K562 (cell line): ENCODE measurements at regions not wholly inside any gene's neighbourhood (a gene's known extent, or its start where the extent isn't known, plus 50 kb on each side); places are given as distances from the start of the nearest gene placed in this dataset.

Source experiments
- ATAC-seq: fragments of 200-7000 bp; cut with Tn5 transposase; 3 replicates; pipeline ENCODE4 v1.9.1; 2020; ENCODE audit warnings: moderate library complexity
- BruUV-seq: library from RNA; stranded (reverse); fragments of 400-500 nt; replicated peaks from 2 replicates; lab custom pipeline; 2021; lab: Mats Ljungman, UMichigan
- CTCF ChIA-PET: fragments of 300-600 bp; formaldehyde crosslinking; extraction: SDS; loops from one replicate; lab custom pipeline; 2021; ENCODE audit warnings: low intra/inter-chr PET ratio; lab: Yijun Ruan, JAX
- POLR2A ChIA-PET: fragments of 300-600, 350-650 bp; sonication (Branson Sonifier 250); formaldehyde crosslinking; extraction: SDS; loops from one replicate; lab custom pipeline; 2021; ENCODE audit warnings: antibody characterized with exemption, inconsistent platforms; lab: Yijun Ruan, JAX
- DNase-seq, 4 experiments: peaks; one replicate each; pipeline versions ENCODE4 v3.0.0 to v3.0.0-alpha.2; 2011 to 2018; ENCODE audit warnings: low spot score in 3 of 4, mixed read lengths in 3 of 4; ENCODE audit errors: extremely low read depth in 1 of 4
- FAIRE-seq: peaks from 2 replicates; lab custom pipeline; 2011; peaks lifted over from hg19 to GRCh38; lab: Jason Lieb, UNC
- H2AFZ ChIP-seq: 2 replicates; pipeline ENCODE4 v1.6.0; 2011; ENCODE audit warnings: low read depth, low read length, control low read depth, inconsistent platforms
- H3K27ac ChIP-seq: fragments of 200-600 bp; 3 replicates; pipeline ENCODE4 v1.8.0; 2011; ENCODE audit warnings: low read depth, mild to moderate bottlenecking, control low read depth, inconsistent platforms, low read length, moderate library complexity, mixed read lengths; ENCODE audit errors: extremely low read depth
- H3K27me3 ChIP-seq, 2 experiments: fragments of 300-600 bp in 1 of 2; 2 replicates in 1 of 2; 3 replicates in 1 of 2; pipeline versions ENCODE4 v1.6.0 to v1.8.0; 2011; ENCODE audit warnings: inconsistent platforms in 2 of 2, low read length in 2 of 2, mild to moderate bottlenecking in 1 of 2, mixed read lengths in 1 of 2, moderate library complexity in 1 of 2; ENCODE audit not compliant: control insufficient read depth in 2 of 2, insufficient read depth in 2 of 2
- H3K36me3 ChIP-seq: fragments of 300-600 bp; 3 replicates; pipeline ENCODE4 v1.8.0; 2011; ENCODE audit warnings: mild to moderate bottlenecking, low read length, inconsistent platforms; ENCODE audit not compliant: control insufficient read depth, insufficient read depth
- H3K4me1 ChIP-seq, 2 experiments: fragments of 200-600 bp in 1 of 2; replicated peaks in 1 of 2; 2 replicates in 1 of 2; 3 replicates in 1 of 2; pipeline versions ENCODE4 v1.5.1 to v1.8.0; 2011; ENCODE audit warnings: inconsistent platforms in 2 of 2, low read length in 2 of 2, mild to moderate bottlenecking in 1 of 2, mixed read lengths in 1 of 2, moderate library complexity in 1 of 2; ENCODE audit not compliant: control insufficient read depth in 2 of 2, insufficient read depth in 2 of 2
- H3K4me2 ChIP-seq: 2 replicates; pipeline ENCODE4 v1.6.1; 2011; ENCODE audit warnings: low read length, control low read depth, inconsistent platforms, mixed read lengths; ENCODE audit not compliant: insufficient read depth
- H3K4me3 ChIP-seq: fragments of 200-600 bp; sonication (generic), shearing (Covaris generic); 2 replicates; pipeline ENCODE4 v1.5.1; 2016; ENCODE audit warnings: control low read depth, inconsistent platforms
- H3K79me2 ChIP-seq: fragments of 200-600 bp; 3 replicates; pipeline ENCODE4 v1.8.0; 2011; ENCODE audit warnings: low read length, inconsistent platforms; ENCODE audit not compliant: control insufficient read depth, insufficient read depth
- H3K9ac ChIP-seq, 2 experiments: 2 replicates each; pipeline versions ENCODE4 v1.6.0 to v1.6.1; 2011; ENCODE audit warnings: low read depth in 2 of 2, low read length in 2 of 2, control low read depth in 1 of 2, inconsistent platforms in 1 of 2, mild to moderate bottlenecking in 1 of 2, mixed read lengths in 1 of 2; ENCODE audit not compliant: insufficient read depth in 1 of 2
- H3K9me1 ChIP-seq: one replicate; pipeline ENCODE4 v1.6.0; 2011; ENCODE audit warnings: inconsistent platforms, mild to moderate bottlenecking, low read length, moderate library complexity; ENCODE audit not compliant: control insufficient read depth, insufficient read depth
- H3K9me3 ChIP-seq: replicated peaks from 2 replicates; pipeline ENCODE4 v1.5.1; 2011; ENCODE audit warnings: low read depth, low read length, inconsistent platforms; ENCODE audit not compliant: control insufficient read depth, insufficient read depth
- H4K20me1 ChIP-seq: replicated peaks from 2 replicates; pipeline ENCODE4 v1.6.1; 2011; ENCODE audit warnings: low read length, inconsistent platforms, mixed read lengths; ENCODE audit not compliant: control insufficient read depth, insufficient read depth
- CBFA2T2 ChIP-seq: fragments of 450-650 bp; conservative IDR thresholded peaks from 2 replicates; pipeline ENCODE4 v1.6.1; 2017; ENCODE audit warnings: mild to moderate bottlenecking
- CCNT2 ChIP-seq: IDR thresholded peaks from 2 replicates; pipeline ENCODE4 v1.6.1; 2011; ENCODE audit warnings: borderline replicate concordance, low read depth, mild to moderate bottlenecking, moderate library complexity, mixed read lengths, low read length; ENCODE audit not compliant: insufficient read length; ENCODE audit errors: extremely low read depth
- ELF1 ChIP-seq: fragments of 200-800 bp; sonication (Bioruptor generic); IDR thresholded peaks from 2 replicates; pipeline ENCODE4 v1.6.1; 2016; ENCODE audit warnings: missing genetic modification characterization, missing compliant biosample characterization
- ELF2 ChIP-seq: fragments of 250-450 bp; sonication (Bioruptor Pico); IDR thresholded peaks from 2 replicates; pipeline ENCODE4 v1.5.0; 2021; ENCODE audit warnings: mild to moderate bottlenecking
- EP300 ChIP-seq: IDR thresholded peaks from 2 replicates; pipeline ENCODE4 v1.6.1; 2012; ENCODE audit warnings: low read length, improper control_type of control experiment
- GABPA ChIP-seq: fragments of 200-800 bp; sonication (Bioruptor generic); conservative IDR thresholded peaks from 2 replicates; pipeline ENCODE4 v1.6.1; 2016; ENCODE audit warnings: low read depth, missing genetic modification characterization, missing compliant biosample characterization
- GATAD2B ChIP-seq: fragments of 450-650 bp; IDR thresholded peaks from 2 replicates; pipeline ENCODE4 v1.6.1; 2017; ENCODE audit warnings: mild to moderate bottlenecking, borderline replicate concordance
- HEY1 ChIP-seq: fragments of 250-450 bp; sonication (Bioruptor Pico); IDR thresholded peaks from 2 replicates; pipeline ENCODE4 v1.5.0; 2020; ENCODE audit warnings: mild to moderate bottlenecking, moderate library complexity, borderline replicate concordance
- MCM7 ChIP-seq, 2 experiments: fragments of 450-650 bp; IDR thresholded peaks; 2 replicates each; pipeline ENCODE4 v1.6.1; 2016 to 2018
- PML ChIP-seq: IDR thresholded peaks from 2 replicates; pipeline ENCODE4 v1.6.1; 2012; ENCODE audit warnings: low read length, inconsistent platforms
- PTTG1 ChIP-seq: fragments of 450-650 bp; IDR thresholded peaks from 2 replicates; pipeline ENCODE4 v1.6.1; 2016; ENCODE audit warnings: low read depth, mild to moderate bottlenecking, missing genetic modification characterization, missing compliant biosample characterization
- SMAD3 ChIP-seq: fragments of 450-650 bp; formaldehyde crosslinking; conservative IDR thresholded peaks from 2 replicates; pipeline ENCODE4 v1.4.0; 2020; ENCODE audit warnings: mild to moderate bottlenecking
- SPI1 ChIP-seq: IDR thresholded peaks from 2 replicates; pipeline ENCODE4 v1.6.1; 2011; ENCODE audit warnings: low read depth, low read length, control low read depth, borderline replicate concordance
- ZNF23 ChIP-seq: fragments of 250-450 bp; sonication (Bioruptor Pico); IDR thresholded peaks from 2 replicates; pipeline ENCODE4 v1.4.0; 2020; ENCODE audit warnings: mild to moderate bottlenecking
- ZNF668 ChIP-seq: fragments of 250-450 bp; sonication (Bioruptor Pico); IDR thresholded peaks from 2 replicates; pipeline ENCODE4 v1.8.0; 2022; ENCODE audit warnings: mild to moderate bottlenecking, inconsistent platforms
- WGBS: fragments of 100-300 bp; shearing (Covaris generic); methylation state at CpG from one replicate; pipeline ENCODE4 v1.1.6; 2016; ENCODE audit warnings: low coverage, mixed read lengths; ENCODE audit not compliant: insufficient coverage; ENCODE audit errors: missing lambda C conversion rate; 5-methylcytosine and 5-hydroxymethylcytosine counted together
- in situ Hi-C: fragments of 300-500 bp; cut with MboI; formaldehyde crosslinking; loops from 4 replicates; pipeline ENCODE4 v1.15.0; 2018; ENCODE audit warnings: inconsistent platforms, mixed read lengths
- intact Hi-C: fragments of 100-400 bp; cut with micrococcal nuclease; formaldehyde crosslinking; loops from 2 replicates; pipeline ENCODE4 v1.14.2; 2022
- TF ChIP-seq, protein P1 (sequence below): fragments of 250-450 bp; sonication (Bioruptor Pico); IDR thresholded peaks from 2 replicates; pipeline ENCODE4 v1.9.0; 2021; ENCODE audit warnings: mild to moderate bottlenecking, inconsistent platforms
- TF ChIP-seq, protein P2 (sequence below): fragments of 450-650 bp; formaldehyde crosslinking; IDR thresholded peaks from 2 replicates; pipeline ENCODE4 v1.4.0; 2022; ENCODE audit warnings: missing genetic modification characterization

GRCh38 chr6:146878168-146878951, 279.6 kb downstream of the ADGB start (continued):
- TF ChIP-seq, protein P1, sequence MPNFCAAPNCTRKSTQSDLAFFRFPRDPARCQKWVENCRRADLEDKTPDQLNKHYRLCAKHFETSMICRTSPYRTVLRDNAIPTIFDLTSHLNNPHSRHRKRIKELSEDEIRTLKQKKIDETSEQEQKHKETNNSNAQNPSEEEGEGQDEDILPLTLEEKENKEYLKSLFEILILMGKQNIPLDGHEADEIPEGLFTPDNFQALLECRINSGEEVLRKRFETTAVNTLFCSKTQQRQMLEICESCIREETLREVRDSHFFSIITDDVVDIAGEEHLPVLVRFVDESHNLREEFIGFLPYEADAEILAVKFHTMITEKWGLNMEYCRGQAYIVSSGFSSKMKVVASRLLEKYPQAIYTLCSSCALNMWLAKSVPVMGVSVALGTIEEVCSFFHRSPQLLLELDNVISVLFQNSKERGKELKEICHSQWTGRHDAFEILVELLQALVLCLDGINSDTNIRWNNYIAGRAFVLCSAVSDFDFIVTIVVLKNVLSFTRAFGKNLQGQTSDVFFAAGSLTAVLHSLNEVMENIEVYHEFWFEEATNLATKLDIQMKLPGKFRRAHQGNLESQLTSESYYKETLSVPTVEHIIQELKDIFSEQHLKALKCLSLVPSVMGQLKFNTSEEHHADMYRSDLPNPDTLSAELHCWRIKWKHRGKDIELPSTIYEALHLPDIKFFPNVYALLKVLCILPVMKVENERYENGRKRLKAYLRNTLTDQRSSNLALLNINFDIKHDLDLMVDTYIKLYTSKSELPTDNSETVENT (CRISPR knock-in tag): no peak
- no peak for TF ChIP-seq CBFA2T2
- no peak for TF ChIP-seq MCM7 (IDR thresholded peaks at IDR 0.05)

DNA sequence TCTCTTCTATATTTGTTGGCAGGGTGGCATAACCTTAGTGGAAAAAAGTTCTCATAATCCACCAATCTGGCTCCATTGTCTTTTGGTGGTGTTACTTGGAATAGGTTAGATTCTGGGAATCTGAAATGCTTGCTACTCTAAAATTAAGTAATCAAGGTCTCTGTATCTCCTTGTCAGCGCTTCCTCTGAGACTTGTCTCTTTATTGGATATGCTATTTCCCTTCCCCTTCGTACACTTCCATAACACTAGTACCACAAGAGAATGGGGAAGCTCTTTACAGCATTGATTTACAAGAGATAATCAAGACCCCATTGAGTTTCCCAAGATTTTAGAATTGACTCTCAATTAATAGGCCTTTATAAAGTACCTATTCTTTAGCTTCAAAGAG, 280.2 kb downstream of the ADGB start:
- no peak for ATAC-seq
- Histone ChIP-seq H3K4me2 (peak overlapping the region; percentile 78), H3K4me1 (peaks cover 45 to 93% of the 10 kb centered on the region in 2 experiments), H2AFZ (no peak overlapping the region), H3K9ac (peak overlapping the region in 1 of 2 experiments; percentile 72; a peak in 2 of 4 replicates), H4K20me1 (no peaks in the 10 kb centered on the region), H3K79me2 (peaks cover 10% of the 10 kb centered on the region; the same call in 1 of the 3 replicates), H3K9me3 (no peaks in the 10 kb centered on the region), H3K27ac (peak overlapping the region; percentile 96), H3K9me1 (no peaks in the 10 kb centered on the region), H3K27me3 (no peaks in the 10 kb centered on the region), H3K36me3 (no peaks in the 10 kb centered on the region), H3K4me3 (no peak overlapping the region)
- BruUV-seq: no TSS peak
- no peak for DNase-seq
- TF ChIP-seq CCNT2 (no peak), PML (0 out of 2 replicates have a peak, but pooled peaks have one; percentile 4), ELF1 (tag) (peak; percentile 41; the same call in 1 of the 2 replicates), GABPA (tag) (no peak), PTTG1 (tag) (0 out of 2 replicates have a peak, but pooled peaks have one; percentile 44), ELF2 (CRISPR knock-in tag) (peak; percentile 46; the same call in 1 of the 2 replicates), EP300 (peak; percentile 4; the same call in 1 of the 2 replicates), HEY1 (0 out of 2 replicates have a peak, but pooled peaks have one; percentile 3), ZNF668 (CRISPR knock-in tag) (no peak), SMAD3 (CRISPR knock-in tag) (0 out of 2 replicates have a peak, but pooled peaks have one; percentile 2), GATAD2B (0 out of 2 replicates have a peak, but pooled peaks have one; percentile 13), SPI1 (peak; percentile 15; the same call in 1 of the 2 replicates), ZNF23 (CRISPR knock-in tag) (0 out of 2 replicates have a peak, but pooled peaks have one; percentile 8)
- TF ChIP-seq, protein P2, sequence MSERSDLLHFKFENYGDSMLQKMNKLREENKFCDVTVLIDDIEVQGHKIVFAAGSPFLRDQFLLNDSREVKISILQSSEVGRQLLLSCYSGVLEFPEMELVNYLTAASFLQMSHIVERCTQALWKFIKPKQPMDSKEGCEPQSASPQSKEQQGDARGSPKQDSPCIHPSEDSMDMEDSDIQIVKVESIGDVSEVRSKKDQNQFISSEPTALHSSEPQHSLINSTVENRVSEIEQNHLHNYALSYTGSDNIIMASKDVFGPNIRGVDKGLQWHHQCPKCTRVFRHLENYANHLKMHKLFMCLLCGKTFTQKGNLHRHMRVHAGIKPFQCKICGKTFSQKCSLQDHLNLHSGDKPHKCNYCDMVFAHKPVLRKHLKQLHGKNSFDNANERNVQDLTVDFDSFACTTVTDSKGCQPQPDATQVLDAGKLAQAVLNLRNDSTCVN (CRISPR knock-in tag): no peak
- FAIRE-seq: no peak
- intact Hi-C loops (no loop called here), in situ Hi-C loops (loop anchor here (25.0 kb wide), 1 partner anchor 333 kb away; the partner anchor contains the start of gene STXBP5)
- ChIA-PET CTCF (no interaction called here), POLR2A (interaction anchor here (1.5 to 3.9 kb wide), 2 partner anchors 13 to 337 kb away, joined by 4 to 13 read pairs; no protein-coding TSS in a partner anchor)
- WGBS: 16% methylated on average over 2 of the region's 2 CpGs
